Astrocyte (in vitro differentiated cells and primary cell): ENCODE measurements at regions not wholly inside any gene's neighbourhood (a gene's known extent, or its start where the extent isn't known, plus 50 kb on each side); places are given as distances from the start of the nearest gene placed in this dataset.

Experiments
- CTCF ChIP-seq: IDR thresholded peaks from 2 replicates; pipeline ENCODE4 v1.5.1; 2011; ENCODE audit warnings: low read depth, mild to moderate bottlenecking, inconsistent platforms, low read length, moderate library complexity; ENCODE audit not compliant: insufficient read depth
- EZH2 ChIP-seq: IDR thresholded peaks from 2 replicates; pipeline ENCODE4 v1.6.1; 2012; ENCODE audit warnings: mild to moderate bottlenecking, low read length, inconsistent platforms; ENCODE audit not compliant: insufficient read depth

DNA sequence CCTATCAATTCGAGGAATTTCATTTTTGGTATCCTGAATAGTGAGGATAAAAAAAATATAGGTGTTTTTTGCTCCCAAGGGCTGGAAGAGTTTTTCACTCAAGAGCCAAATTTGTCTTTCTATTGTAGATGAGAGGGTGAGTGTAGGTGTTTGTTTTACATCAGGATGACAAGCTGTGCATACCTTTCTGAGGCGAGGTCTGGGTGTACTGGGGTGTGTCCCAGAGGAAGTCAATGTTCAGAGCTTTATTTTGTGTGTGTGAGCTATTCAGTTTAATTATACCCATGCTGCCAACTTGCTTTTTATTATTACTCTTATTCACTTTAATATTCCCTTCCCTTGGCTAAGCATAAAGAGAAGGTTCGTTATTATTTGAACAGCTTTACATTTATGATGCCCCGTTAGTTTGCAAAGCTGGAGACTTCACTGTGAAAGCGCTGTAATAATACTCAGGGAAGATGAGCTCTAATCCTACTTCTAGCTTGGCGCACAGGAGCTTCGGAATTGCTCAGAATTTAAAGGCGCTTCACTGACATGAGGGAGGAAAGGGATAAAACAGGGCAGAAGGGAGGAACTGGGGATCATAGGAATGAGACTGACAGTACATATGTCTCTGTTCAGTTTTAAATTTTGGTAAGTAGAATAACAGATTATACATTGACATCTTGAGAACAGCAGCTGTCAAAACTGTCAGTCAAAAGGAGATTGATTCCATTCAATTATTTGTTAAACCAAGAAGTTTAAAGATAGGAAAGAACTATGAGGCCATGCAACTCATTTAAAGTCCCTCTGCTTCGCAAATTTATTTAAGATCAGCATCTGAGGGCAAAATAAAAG lies 117.7 kb upstream of the TP63 start:
- TF ChIP-seq EZH2 = no peak
- TF ChIP-seq CTCF = no peak
